ENCODE measurements at regions not wholly inside any gene's neighbourhood (a gene's known extent, or its start where the extent isn't known, plus 50 kb on each side); places are given as distances from the start of the nearest gene placed in this dataset.
A peak's percentile ranks its signal among the peaks of the same experiment; 100 is the strongest.

GRCh38 chr13:105084931-105085330 lies 1450.5 kb downstream of the EFNB2 start:
- DNase-seq: no peak

GRCh38 chr13:105083992-105084391 lies 1451.5 kb downstream of the EFNB2 start:
- no peak for DNase-seq

- DNase-seq: no peak
Observed at GRCh38 chr13:105074755-105075154, 1460.7 kb downstream of the EFNB2 start.

- DNase-seq: no peak
Observed at GRCh38 chr13:105073041-105073440, 1462.4 kb downstream of the EFNB2 start.

DNA sequence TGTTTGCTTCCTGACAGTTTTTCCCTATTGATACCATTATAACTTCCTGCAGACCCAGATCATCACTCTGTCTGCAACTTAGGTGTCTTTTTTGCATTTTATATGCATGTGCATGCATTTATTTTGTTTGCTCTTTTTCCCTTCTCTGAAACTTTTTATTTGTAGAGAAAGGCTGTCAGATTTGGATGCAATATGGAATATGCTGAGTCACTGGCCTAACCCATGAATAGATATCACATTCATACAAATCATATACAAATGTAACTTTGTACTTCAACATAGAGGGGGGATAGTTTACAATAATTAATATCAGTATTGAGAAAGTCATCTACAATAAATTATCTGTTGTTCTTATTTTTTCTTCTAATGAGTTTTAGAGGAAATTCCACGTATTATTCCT lies 1465.0 kb downstream of the EFNB2 start:
- no peak for DNase-seq

GRCh38 chr13:105069106-105069505 lies 1466.4 kb downstream of the EFNB2 start:
- DNase-seq: no peak

DNA sequence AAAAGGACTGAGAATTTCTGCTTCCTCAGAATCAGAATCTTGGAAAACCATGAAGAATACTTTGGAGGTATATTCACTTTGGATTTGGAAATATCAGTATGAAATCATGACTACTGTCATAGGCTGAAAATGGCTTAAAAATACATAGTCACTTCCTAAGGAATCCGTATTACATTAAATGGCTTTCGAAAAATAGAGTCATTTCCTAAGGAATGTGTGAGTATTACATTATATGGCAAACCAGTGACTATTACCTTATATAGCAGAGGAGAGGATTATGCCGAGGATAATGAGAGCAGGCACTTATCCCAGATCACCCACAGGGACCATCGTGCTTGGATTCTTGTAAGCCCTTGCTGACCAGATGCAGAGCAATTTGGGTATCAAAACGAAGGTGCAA lies 1471.8 kb downstream of the EFNB2 start:
- peak; percentile 39 for DNase-seq

GRCh38 chr13:105059786-105060185 lies 1475.7 kb downstream of the EFNB2 start:
- no peak for DNase-seq

GRCh38 chr13:105058517-105058916 lies 1476.9 kb downstream of the EFNB2 start:
- no peak for DNase-seq

- no peak for DNase-seq
Observed at GRCh38 chr13:105052711-105053110, 1482.8 kb downstream of the EFNB2 start.

- peak; percentile 9 for DNase-seq
Observed at GRCh38 chr13:105050686-105051085, 1484.8 kb downstream of the EFNB2 start.

GRCh38 chr13:105048677-105049076 lies 1486.8 kb downstream of the EFNB2 start:
- no peak for DNase-seq

DNA sequence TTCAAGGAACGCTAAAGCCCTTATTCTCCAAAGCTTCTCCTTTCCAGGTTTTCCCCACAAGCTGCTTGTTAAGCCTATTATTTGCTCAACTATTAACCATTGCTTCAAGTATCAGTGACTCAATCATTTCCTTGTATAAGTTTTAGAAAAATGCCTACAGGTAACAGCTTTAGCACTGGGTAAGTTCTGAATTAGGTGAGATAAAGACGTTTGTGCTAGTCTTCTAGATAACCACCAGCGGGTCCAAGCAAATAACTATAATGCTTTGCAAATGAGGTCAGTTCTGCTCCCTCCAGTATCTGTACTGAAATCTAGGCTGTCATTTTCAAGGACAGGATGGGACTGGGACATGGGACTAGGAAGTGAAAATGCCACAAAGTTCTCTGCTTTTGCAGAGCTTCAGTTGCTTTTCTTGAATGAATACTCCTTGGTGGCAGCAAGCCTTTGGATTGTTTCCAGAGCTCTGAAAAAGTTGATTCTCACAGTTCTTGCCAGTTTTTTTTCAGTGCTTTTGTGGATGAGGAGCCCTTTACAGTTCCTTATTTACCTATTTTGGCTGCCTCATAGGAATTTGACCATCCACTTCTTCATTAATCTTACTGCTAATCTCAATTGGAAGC lies 1487.7 kb downstream of the EFNB2 start:
- DNase-seq: no peak

GRCh38 chr13:105037110-105037509 lies 1498.4 kb downstream of the EFNB2 start:
- DNase-seq: peak; percentile 7

GRCh38 chr13:105035092-105035491 lies 1500.4 kb downstream of the EFNB2 start:
- DNase-seq: no peak

GRCh38 chr13:105033999-105034398 lies 1501.5 kb downstream of the EFNB2 start:
- no peak for DNase-seq

GRCh38 chr13:105031306-105031705 lies 1504.2 kb downstream of the EFNB2 start:
- DNase-seq: no peak

- no peak for DNase-seq
Observed at GRCh38 chr13:105030851-105031250, 1504.6 kb downstream of the EFNB2 start.

- no peak for DNase-seq
Observed at GRCh38 chr13:105019073-105019472, 1516.4 kb downstream of the EFNB2 start.

DNA sequence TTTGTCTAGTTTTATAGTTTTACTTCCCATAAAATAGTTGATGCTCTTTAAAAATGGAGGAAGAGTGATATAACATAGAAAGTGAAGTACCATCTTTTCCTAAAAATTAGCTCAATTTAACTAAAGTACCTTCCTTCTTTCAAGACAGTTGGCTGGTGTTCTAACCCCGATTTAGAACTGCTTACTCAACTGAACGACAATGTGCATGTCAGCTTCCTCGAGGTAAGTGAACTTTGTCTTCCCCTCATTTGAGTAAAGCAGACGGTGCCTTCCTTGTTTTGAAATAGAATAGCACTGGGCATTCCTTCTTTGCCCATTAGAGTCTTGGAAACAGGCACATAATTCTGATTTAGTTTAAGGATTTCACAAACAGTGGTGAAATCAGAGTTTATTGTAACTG lies 1519.2 kb downstream of the EFNB2 start:
- no peak for DNase-seq

DNA sequence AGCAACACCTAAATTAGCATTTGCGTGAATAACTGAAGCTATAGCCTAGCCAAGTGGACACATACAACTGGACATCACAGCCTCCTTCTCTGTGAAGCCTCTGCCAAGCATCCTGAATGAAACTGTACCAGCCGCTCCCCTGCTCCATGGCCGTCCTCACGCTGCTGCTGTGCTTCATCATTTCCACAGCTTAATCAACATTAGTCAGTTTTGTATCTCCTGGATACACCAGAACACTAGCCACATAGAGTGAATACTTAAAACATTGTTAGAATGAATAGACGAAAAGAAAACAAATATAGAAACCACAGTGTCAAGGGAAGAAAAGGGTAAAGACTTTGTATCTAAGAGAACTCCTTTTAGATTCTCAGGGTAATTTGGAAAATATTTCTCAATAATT lies 1526.9 kb downstream of the EFNB2 start:
- no peak for DNase-seq

DNA sequence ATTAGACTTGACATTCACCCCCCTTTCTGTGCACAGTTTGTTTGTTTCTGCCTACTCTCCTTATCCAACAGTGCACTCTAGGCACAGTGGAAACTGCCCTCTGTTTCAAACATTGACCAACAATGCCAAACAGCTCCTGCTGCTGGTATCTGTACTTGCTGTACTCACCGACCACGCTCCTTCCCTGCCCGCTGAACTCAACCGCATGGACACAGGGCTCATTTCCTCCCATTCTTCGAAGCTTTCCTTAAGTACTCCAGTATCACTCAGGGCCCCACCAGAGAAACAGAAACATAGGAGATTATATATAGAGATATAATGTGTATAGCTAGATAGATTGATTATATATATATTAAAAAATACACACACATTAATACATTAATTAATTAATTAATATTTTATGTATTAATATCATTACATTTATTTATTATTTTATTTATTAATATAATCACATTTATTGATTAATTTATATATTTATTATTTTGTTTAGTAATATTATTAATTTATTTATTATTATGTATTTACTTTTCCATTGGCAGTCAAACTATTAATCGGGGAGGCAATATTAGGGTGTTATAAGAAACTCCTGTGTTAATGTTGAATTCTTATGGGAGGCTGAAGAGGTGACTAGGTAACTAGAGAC lies 1528.2 kb downstream of the EFNB2 start:
- DNase-seq: no peak

DNA sequence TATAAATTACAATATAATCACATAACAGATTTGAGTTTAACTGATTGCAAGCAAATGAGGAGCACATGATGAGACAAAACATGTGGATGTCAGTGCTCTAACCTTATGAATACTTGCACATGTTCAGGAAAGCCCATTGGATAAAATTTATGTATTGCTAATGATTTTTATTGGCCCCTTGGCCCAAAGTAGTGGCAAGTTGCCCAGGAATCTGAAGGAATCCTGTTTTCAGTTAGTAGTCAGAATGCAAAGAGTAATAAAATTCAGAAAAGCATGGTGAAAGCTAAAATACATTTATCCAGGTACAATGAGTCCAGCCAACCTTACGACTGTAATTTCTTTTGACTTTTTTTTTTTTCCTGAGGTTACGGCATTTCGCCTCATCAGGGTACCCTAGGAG lies 1539.4 kb downstream of the EFNB2 start:
- peak; percentile 65 for DNase-seq

DNA sequence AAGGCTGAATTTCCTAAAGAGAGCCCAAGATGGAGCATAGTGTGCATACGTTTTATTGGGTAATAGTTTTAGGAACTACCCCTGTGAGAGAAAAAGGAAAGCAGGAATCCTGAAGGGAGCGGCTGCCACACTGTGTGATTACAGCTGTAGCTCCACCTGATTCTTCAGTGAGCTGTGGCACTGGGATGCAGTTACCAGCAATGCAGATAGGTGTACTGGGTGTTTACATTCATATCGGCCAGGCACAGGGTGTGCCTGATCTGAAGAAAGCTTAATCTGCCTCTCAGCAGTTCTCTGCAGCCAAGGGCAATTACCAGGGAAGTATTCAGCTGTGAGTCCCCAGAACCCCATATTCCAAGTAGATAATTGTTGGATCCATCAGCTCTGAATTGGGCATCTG lies 1541.8 kb downstream of the EFNB2 start:
- no peak for DNase-seq

DNA sequence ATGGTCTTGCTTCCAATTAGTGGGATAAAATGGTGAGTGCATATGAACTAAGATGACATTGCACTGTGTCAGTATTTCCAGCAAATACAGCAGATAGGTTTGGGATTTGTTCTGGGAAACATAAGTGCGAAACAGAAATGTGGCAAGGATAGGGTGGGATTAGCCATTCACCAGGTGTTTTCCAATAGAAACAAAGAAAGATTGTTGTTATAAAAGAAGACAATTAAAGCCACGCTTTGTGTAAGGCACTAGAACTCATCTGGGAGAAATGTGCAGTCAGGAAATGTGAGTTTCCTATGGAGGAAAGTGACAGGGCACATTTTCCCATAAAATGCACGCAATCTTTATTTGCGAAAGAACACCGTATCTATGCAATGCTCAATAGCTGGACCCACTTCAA lies 1547.8 kb downstream of the EFNB2 start:
- DNase-seq: no peak

Data from fibroblast of skin of right quadriceps (primary cell).